ENCODE measurements at regions not wholly inside any gene's neighbourhood (a gene's known extent, or its start where the extent isn't known, plus 50 kb on each side); places are given as distances from the start of the nearest gene placed in this dataset.

GRCh38 chrX:21126661-21127060, 247.6 kb upstream of the CNKSR2 start:
- Histone ChIP-seq H3K27ac (no peak overlapping the region), H3K27me3 (no peaks in the 10 kb centered on the region), H3K4me1 (no peaks in the 10 kb centered on the region), H3K4me3 (no peak overlapping the region), H3K9me3 (no peaks in the 10 kb centered on the region), H3K36me3 (no peaks in the 10 kb centered on the region)
- TF ChIP-seq, protein P1, sequence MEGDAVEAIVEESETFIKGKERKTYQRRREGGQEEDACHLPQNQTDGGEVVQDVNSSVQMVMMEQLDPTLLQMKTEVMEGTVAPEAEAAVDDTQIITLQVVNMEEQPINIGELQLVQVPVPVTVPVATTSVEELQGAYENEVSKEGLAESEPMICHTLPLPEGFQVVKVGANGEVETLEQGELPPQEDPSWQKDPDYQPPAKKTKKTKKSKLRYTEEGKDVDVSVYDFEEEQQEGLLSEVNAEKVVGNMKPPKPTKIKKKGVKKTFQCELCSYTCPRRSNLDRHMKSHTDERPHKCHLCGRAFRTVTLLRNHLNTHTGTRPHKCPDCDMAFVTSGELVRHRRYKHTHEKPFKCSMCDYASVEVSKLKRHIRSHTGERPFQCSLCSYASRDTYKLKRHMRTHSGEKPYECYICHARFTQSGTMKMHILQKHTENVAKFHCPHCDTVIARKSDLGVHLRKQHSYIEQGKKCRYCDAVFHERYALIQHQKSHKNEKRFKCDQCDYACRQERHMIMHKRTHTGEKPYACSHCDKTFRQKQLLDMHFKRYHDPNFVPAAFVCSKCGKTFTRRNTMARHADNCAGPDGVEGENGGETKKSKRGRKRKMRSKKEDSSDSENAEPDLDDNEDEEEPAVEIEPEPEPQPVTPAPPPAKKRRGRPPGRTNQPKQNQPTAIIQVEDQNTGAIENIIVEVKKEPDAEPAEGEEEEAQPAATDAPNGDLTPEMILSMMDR (IDR thresholded peaks at IDR 0.05), result no peak
- no peak for DNase-seq (ENCODE audit: low spot score)

DNA sequence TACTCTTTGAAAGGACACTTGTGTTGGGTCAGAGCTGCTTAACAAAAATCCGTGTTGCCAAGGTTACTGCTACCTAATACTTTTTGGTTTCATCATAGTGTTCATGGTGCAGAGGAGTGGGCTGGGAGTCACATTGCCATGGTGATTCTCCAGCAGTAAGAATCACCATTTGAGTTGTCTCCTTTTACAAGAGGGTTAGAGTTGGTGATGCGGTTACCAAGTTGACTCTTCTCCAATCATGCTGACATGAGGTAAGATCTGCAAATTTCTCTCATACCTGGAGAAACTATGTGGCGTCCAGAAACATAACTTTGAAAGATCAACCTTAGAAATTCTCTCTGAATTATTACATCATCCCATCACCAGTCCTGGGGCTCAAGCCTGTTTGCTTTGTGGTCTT, 242.9 kb upstream of the CNKSR2 start:
- H3K36me3 ChIP-seq, result no peaks in the 10 kb centered on the region
- H3K9me3 ChIP-seq, result no peaks in the 10 kb centered on the region
- H3K27me3 ChIP-seq, result no peaks in the 10 kb centered on the region
- no peak overlapping the region for H3K4me3 ChIP-seq
- no peaks in the 10 kb centered on the region for H3K4me1 ChIP-seq
- TF ChIP-seq, protein P1 (IDR thresholded peaks at IDR 0.05), result no peak
- H3K27ac ChIP-seq, result no peak overlapping the region
- DNase-seq (ENCODE audit: low spot score), result no peak

DNA sequence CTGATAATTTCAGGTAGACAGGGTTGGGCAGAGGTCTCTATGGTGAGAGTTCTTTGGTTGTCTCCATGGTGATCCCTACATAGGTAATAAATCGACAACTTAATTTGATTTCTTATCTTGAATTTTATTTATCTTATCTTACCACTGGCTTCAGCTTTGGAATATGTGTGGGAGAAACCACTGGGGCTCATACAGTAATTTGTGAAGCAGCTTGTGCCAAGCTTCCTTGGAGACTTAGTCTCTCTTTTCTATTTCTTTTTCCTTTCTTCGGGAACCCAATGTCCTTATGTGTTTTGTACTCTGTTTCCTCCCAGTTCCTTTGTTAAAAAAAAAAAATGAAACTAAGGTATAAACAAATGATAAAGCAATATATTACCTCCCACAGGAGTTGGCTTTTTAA, 242.4 kb upstream of the CNKSR2 start:
- H3K27me3 ChIP-seq, result no peaks in the 10 kb centered on the region
- TF ChIP-seq, protein P1 (IDR thresholded peaks at IDR 0.05), result no peak
- H3K4me1 ChIP-seq, result no peaks in the 10 kb centered on the region
- H3K36me3 ChIP-seq, result no peaks in the 10 kb centered on the region
- H3K27ac ChIP-seq, result no peak overlapping the region
- DNase-seq (ENCODE audit: low spot score), result no peak
- no peak overlapping the region for H3K4me3 ChIP-seq
- no peaks in the 10 kb centered on the region for H3K9me3 ChIP-seq

- Histone ChIP-seq H3K4me3 (no peak overlapping the region), H3K27me3 (no peaks in the 10 kb centered on the region), H3K9me3 (peaks cover 0 to 4% of the 10 kb centered on the region in 2 donors), H3K4me1 (no peaks in the 10 kb centered on the region), H3K27ac (no peak overlapping the region), H3K36me3 (no peaks in the 10 kb centered on the region)
- DNase-seq (ENCODE audit: low spot score), result no peak
- TF ChIP-seq, protein P1 (IDR thresholded peaks at IDR 0.05), result no peak
These were observed 241.4 kb upstream of the CNKSR2 start for GRCh38 chrX:21132686-21133393.

GRCh38 chrX:21150208-21150607, 224.0 kb upstream of the CNKSR2 start:
- H3K4me3 ChIP-seq, result no peak overlapping the region
- TF ChIP-seq, protein P1 (IDR thresholded peaks at IDR 0.05), result no peak
- H3K27me3 ChIP-seq, result no peaks in the 10 kb centered on the region
- H3K9me3 ChIP-seq, result no peaks in the 10 kb centered on the region
- no peak for DNase-seq (ENCODE audit: low spot score)
- H3K4me1 ChIP-seq, result no peaks in the 10 kb centered on the region
- no peaks in the 10 kb centered on the region for H3K36me3 ChIP-seq
- peak overlapping the region in 1 of 2 donors; percentile 18 for H3K27ac ChIP-seq

GRCh38 chrX:21151051-21151450, 223.2 kb upstream of the CNKSR2 start:
- no peak overlapping the region for H3K27ac ChIP-seq
- H3K4me1 ChIP-seq, result no peaks in the 10 kb centered on the region
- no peak overlapping the region for H3K4me3 ChIP-seq
- no peaks in the 10 kb centered on the region for H3K27me3 ChIP-seq
- no peaks in the 10 kb centered on the region for H3K9me3 ChIP-seq
- TF ChIP-seq, protein P1 (IDR thresholded peaks at IDR 0.05), result no peak
- H3K36me3 ChIP-seq, result no peaks in the 10 kb centered on the region
- DNase-seq (ENCODE audit: low spot score), result no peak
